HG02571 (cell line): ENCODE measurements at regions not wholly inside any gene's neighbourhood (a gene's known extent, or its start where the extent isn't known, plus 50 kb on each side); places are given as distances from the start of the nearest gene placed in this dataset.

Source experiments
- ATAC-seq: cut with Tn5 transposase; IDR thresholded peaks from one replicate; pipeline ENCODE4 v1.9.1; 2021; ENCODE audit warnings: mild to moderate bottlenecking, moderate library complexity; ENCODE audit not compliant: unreplicated experiment

GRCh38 chr14:87879389-87879788 is 113.6 kb downstream of the GALC start:
- ATAC-seq = no peak

- no peak for ATAC-seq
These were observed 114.0 kb downstream of the GALC start for GRCh38 chr14:87878959-87879358.

- no peak for ATAC-seq
These were observed 115.1 kb downstream of the GALC start for GRCh38 chr14:87877877-87878276.

- ATAC-seq = no peak
These were observed 118.3 kb downstream of the GALC start for GRCh38 chr14:87874676-87875075.

- no peak for ATAC-seq
These were observed 119.2 kb downstream of the GALC start for GRCh38 chr14:87873741-87874140.

- ATAC-seq = peak; percentile 70
These were observed 123.1 kb downstream of the GALC start for GRCh38 chr14:87869619-87870583.

GRCh38 chr14:87868920-87869319 is 124.1 kb downstream of the GALC start:
- no peak for ATAC-seq

GRCh38 chr14:87866116-87866515 is 126.9 kb downstream of the GALC start:
- no peak for ATAC-seq

- no peak for ATAC-seq
These were observed 128.4 kb downstream of the GALC start for GRCh38 chr14:87864356-87865270.

- ATAC-seq = no peak
These were observed 129.9 kb downstream of the GALC start for GRCh38 chr14:87863047-87863446.

GRCh38 chr14:87852107-87852506 is 140.9 kb downstream of the GALC start:
- no peak for ATAC-seq

- no peak for ATAC-seq
These were observed 141.8 kb downstream of the GALC start for GRCh38 chr14:87851190-87851589.

GRCh38 chr14:87847216-87847755 is 145.7 kb downstream of the GALC start:
- ATAC-seq = no peak

- no peak for ATAC-seq
These were observed 152.1 kb downstream of the GALC start for GRCh38 chr14:87840906-87841305.

- no peak for ATAC-seq
These were observed 154.1 kb downstream of the GALC start for GRCh38 chr14:87838931-87839330.

- ATAC-seq = no peak
These were observed 155.7 kb downstream of the GALC start for GRCh38 chr14:87837296-87837695.

- no peak for ATAC-seq
These were observed 158.4 kb downstream of the GALC start for GRCh38 chr14:87834594-87834993.

GRCh38 chr14:87833026-87833425 is 160.0 kb downstream of the GALC start:
- no peak for ATAC-seq

GRCh38 chr14:87830443-87831096 is 162.4 kb downstream of the GALC start:
- no peak for ATAC-seq

- ATAC-seq = no peak
These were observed 163.4 kb downstream of the GALC start for GRCh38 chr14:87829543-87829942.

- ATAC-seq = no peak
These were observed 168.7 kb downstream of the GALC start for GRCh38 chr14:87824266-87824665.
